Activated naive CD8-positive, alpha-beta T cell treated with anti-CD3 and anti-CD28 coated beads, Interleukin-2, amount 50 U/mL, for 24 hours (primary cell): ENCODE measurements at regions not wholly inside any gene's neighbourhood (a gene's known extent, or its start where the extent isn't known, plus 50 kb on each side); places are given as distances from the start of the nearest gene placed in this dataset.
"Not testable (repeated sequence)": the region's sequence is repeated elsewhere in the genome, so short reads cannot be mapped to it uniquely, and the experiment has no call there.

Source experiments
- ATAC-seq: fragments of 150-1000 bp; cut with Tn5 transposase; one replicate; pipeline ENCODE4 v1.10.0; 2021
- DNase-seq: peaks from one replicate; pipeline ENCODE4 v3.0.0; 2021
- H3K27ac Mint-ChIP-seq: one replicate; pipeline ENCODE4 v1.8.0; 2021; ENCODE audit warnings: mild to moderate bottlenecking, mixed read lengths
- H3K27me3 Mint-ChIP-seq: one replicate; pipeline ENCODE4 v1.8.0; 2021; ENCODE audit warnings: mixed read lengths
- H3K36me3 Mint-ChIP-seq: one replicate; pipeline ENCODE4 v1.8.0; 2021; ENCODE audit warnings: low read depth, mixed read lengths
- H3K4me1 Mint-ChIP-seq: one replicate; pipeline ENCODE4 v1.8.0; 2021; ENCODE audit warnings: mixed read lengths
- H3K4me3 Mint-ChIP-seq: one replicate; pipeline ENCODE4 v1.8.0; 2021; ENCODE audit warnings: mild to moderate bottlenecking, moderate library complexity, mixed read lengths
- H3K9me3 Mint-ChIP-seq: one replicate; pipeline ENCODE4 v1.8.0; 2021; ENCODE audit warnings: mixed read lengths

- no peaks in the 10 kb centered on the region for H3K36me3 Mint-ChIP-seq
- no peak overlapping the region for H3K27ac Mint-ChIP-seq
- DNase-seq, result no peak
- H3K4me1 Mint-ChIP-seq, result no peaks in the 10 kb centered on the region
- no peak for ATAC-seq
- no peaks in the 10 kb centered on the region for H3K27me3 Mint-ChIP-seq
- peaks cover 13% of the 10 kb centered on the region for H3K9me3 Mint-ChIP-seq
- H3K4me3 Mint-ChIP-seq, result no peak overlapping the region
Measured at GRCh38 chr16:35574454-35575431, 2115.3 kb downstream of the TP53TG3F start.

GRCh38 chr16:35575432-35575821 is 2116.0 kb downstream of the TP53TG3F start:
- H3K36me3 Mint-ChIP-seq, result no peaks in the 10 kb centered on the region
- DNase-seq (no peak), ATAC-seq (no peak)
- H3K27ac Mint-ChIP-seq, result no peak overlapping the region
- H3K4me1 Mint-ChIP-seq, result no peaks in the 10 kb centered on the region
- no peak overlapping the region for H3K4me3 Mint-ChIP-seq
- no peaks in the 10 kb centered on the region for H3K27me3 Mint-ChIP-seq
- peaks cover 19% of the 10 kb centered on the region for H3K9me3 Mint-ChIP-seq

- peaks cover 7% of the 10 kb centered on the region for H3K9me3 Mint-ChIP-seq
- ATAC-seq, result no peak
- H3K27ac Mint-ChIP-seq, result no peak overlapping the region
- no peaks in the 10 kb centered on the region for H3K36me3 Mint-ChIP-seq
- H3K27me3 Mint-ChIP-seq, result no peaks in the 10 kb centered on the region
- no peak overlapping the region for H3K4me3 Mint-ChIP-seq
- DNase-seq, result no peak
- H3K4me1 Mint-ChIP-seq, result no peaks in the 10 kb centered on the region
Measured at GRCh38 chr16:35585411-35585810, 2126.0 kb downstream of the TP53TG3F start.

- H3K4me3 Mint-ChIP-seq, DNase-seq, H3K27ac Mint-ChIP-seq, ATAC-seq, H3K27me3 Mint-ChIP-seq, H3K36me3 Mint-ChIP-seq, H3K4me1 Mint-ChIP-seq: not testable (repeated sequence)
- H3K9me3 Mint-ChIP-seq, result peaks cover 14% of the 10 kb centered on the region
Measured at GRCh38 chr16:35590913-35591312, 2131.5 kb downstream of the TP53TG3F start.

- no peak overlapping the region for H3K27ac Mint-ChIP-seq
- H3K4me3 Mint-ChIP-seq, result no peak overlapping the region
- no peaks in the 10 kb centered on the region for H3K27me3 Mint-ChIP-seq
- H3K4me1 Mint-ChIP-seq, result no peaks in the 10 kb centered on the region
- DNase-seq, result no peak
- no peaks in the 10 kb centered on the region for H3K36me3 Mint-ChIP-seq
- peaks cover 24% of the 10 kb centered on the region for H3K9me3 Mint-ChIP-seq
- ATAC-seq, result no peak
Measured at GRCh38 chr16:35596467-35596866, 2137.1 kb downstream of the TP53TG3F start.

GRCh38 chr16:35598696-35599332 is 2139.4 kb downstream of the TP53TG3F start:
- no peak for DNase-seq
- Mint-ChIP-seq H3K9me3 (peaks cover 18% of the 10 kb centered on the region), H3K4me3 (no peak overlapping the region)

GRCh38 chr16:35599429-35600160 is 2140.2 kb downstream of the TP53TG3F start:
- no peaks in the 10 kb centered on the region for H3K4me1 Mint-ChIP-seq
- H3K27ac Mint-ChIP-seq, result no peak overlapping the region
- H3K4me3 Mint-ChIP-seq, result no peak overlapping the region
- DNase-seq (no peak), ATAC-seq (no peak)
- no peaks in the 10 kb centered on the region for H3K27me3 Mint-ChIP-seq
- no peaks in the 10 kb centered on the region for H3K36me3 Mint-ChIP-seq
- peaks cover 16% of the 10 kb centered on the region for H3K9me3 Mint-ChIP-seq

More at GRCh38 chr16:35598696-35599332, 2139.4 kb downstream of the TP53TG3F start:
- no peak for ATAC-seq
- no peak overlapping the region for H3K27ac Mint-ChIP-seq
- H3K36me3 Mint-ChIP-seq, result no peaks in the 10 kb centered on the region
- no peaks in the 10 kb centered on the region for H3K27me3 Mint-ChIP-seq
- H3K4me1 Mint-ChIP-seq, result no peaks in the 10 kb centered on the region

GRCh38 chr16:35600161-35600555 is 2140.7 kb downstream of the TP53TG3F start:
- not testable (repeated sequence) for H3K27ac Mint-ChIP-seq, H3K4me1 Mint-ChIP-seq, ATAC-seq, H3K27me3 Mint-ChIP-seq, H3K36me3 Mint-ChIP-seq, H3K4me3 Mint-ChIP-seq, DNase-seq
- peaks cover 16% of the 10 kb centered on the region for H3K9me3 Mint-ChIP-seq

GRCh38 chr16:35602116-35602515 is 2142.7 kb downstream of the TP53TG3F start:
- Mint-ChIP-seq H3K4me1 (no peaks in the 10 kb centered on the region), H3K4me3 (no peak overlapping the region), H3K36me3 (no peaks in the 10 kb centered on the region), H3K27ac (no peak overlapping the region), H3K27me3 (no peaks in the 10 kb centered on the region), H3K9me3 (peaks cover 16% of the 10 kb centered on the region)
- DNase-seq, result no peak
- ATAC-seq, result no peak

GRCh38 chr16:35603371-35603770 is 2144.0 kb downstream of the TP53TG3F start:
- ATAC-seq, H3K9me3 Mint-ChIP-seq: not testable (repeated sequence)

GRCh38 chr16:35605921-35606320 is 2146.5 kb downstream of the TP53TG3F start:
- Mint-ChIP-seq H3K36me3 (no peaks in the 10 kb centered on the region), H3K9me3 (no peaks in the 10 kb centered on the region), H3K4me3 (no peak overlapping the region), H3K27ac (no peak overlapping the region), H3K4me1 (no peaks in the 10 kb centered on the region), H3K27me3 (no peaks in the 10 kb centered on the region)
- no peak for DNase-seq
- no peak for ATAC-seq

More at GRCh38 chr16:35603371-35603770, 2144.0 kb downstream of the TP53TG3F start:
- not testable (repeated sequence) for DNase-seq, H3K4me1 Mint-ChIP-seq, H3K27ac Mint-ChIP-seq, H3K27me3 Mint-ChIP-seq, H3K36me3 Mint-ChIP-seq, H3K4me3 Mint-ChIP-seq

GRCh38 chr16:35614883-35615282 is 2155.5 kb downstream of the TP53TG3F start:
- not testable (repeated sequence) for H3K4me3 Mint-ChIP-seq, H3K4me1 Mint-ChIP-seq, ATAC-seq, DNase-seq, H3K27me3 Mint-ChIP-seq, H3K36me3 Mint-ChIP-seq, H3K27ac Mint-ChIP-seq
- peaks cover 22% of the 10 kb centered on the region for H3K9me3 Mint-ChIP-seq

GRCh38 chr16:35619176-35619575 is 2159.8 kb downstream of the TP53TG3F start:
- not testable (repeated sequence) for H3K27ac Mint-ChIP-seq, DNase-seq, H3K36me3 Mint-ChIP-seq, H3K27me3 Mint-ChIP-seq, H3K4me3 Mint-ChIP-seq, ATAC-seq, H3K4me1 Mint-ChIP-seq
- peaks cover 27% of the 10 kb centered on the region for H3K9me3 Mint-ChIP-seq

GRCh38 chr16:35626041-35626440 is 2166.6 kb downstream of the TP53TG3F start:
- Mint-ChIP-seq H3K27ac (no peak overlapping the region), H3K9me3 (peaks cover 11% of the 10 kb centered on the region), H3K4me3 (no peak overlapping the region), H3K36me3 (no peaks in the 10 kb centered on the region), H3K4me1 (no peaks in the 10 kb centered on the region), H3K27me3 (no peaks in the 10 kb centered on the region)
- ATAC-seq, result no peak
- DNase-seq, result no peak
